AG04449 (cell line): ENCODE measurements at regions not wholly inside any gene's neighbourhood (a gene's known extent, or its start where the extent isn't known, plus 50 kb on each side); places are given as distances from the start of the nearest gene placed in this dataset.
"Not testable (repeated sequence)": the region's sequence is repeated elsewhere in the genome, so short reads cannot be mapped to it uniquely, and the experiment has no call there.

Experiments
- CTCF ChIA-PET: fragments of 350-600 bp; formaldehyde crosslinking; extraction: SDS; loops from one replicate; lab custom pipeline; 2021; ENCODE audit warnings: antibody characterized with exemption; lab: Yijun Ruan, JAX
- POLR2A ChIA-PET: fragments of 400-600, 350-600 bp; formaldehyde crosslinking; extraction: SDS; loops from one replicate; lab custom pipeline; 2020; ENCODE audit warnings: antibody characterized with exemption, inconsistent platforms; lab: Yijun Ruan, JAX
- DNase-seq: peaks from one replicate; pipeline ENCODE4 v3.0.0-alpha.2; 2010; ENCODE audit warnings: low read depth, low spot score
- H3K4me3 ChIP-seq: 2 replicates; pipeline ENCODE4 v1.5.1; 2011; ENCODE audit warnings: low read depth, mild to moderate bottlenecking, control low read depth, low read length
- CTCF ChIP-seq: IDR thresholded peaks from one replicate; pipeline ENCODE4 v1.5.1; 2011; ENCODE audit warnings: mild to moderate bottlenecking, moderate library complexity, low read length, control low read depth, inconsistent platforms; ENCODE audit not compliant: insufficient read depth; ENCODE audit errors: missing control alignments

DNA sequence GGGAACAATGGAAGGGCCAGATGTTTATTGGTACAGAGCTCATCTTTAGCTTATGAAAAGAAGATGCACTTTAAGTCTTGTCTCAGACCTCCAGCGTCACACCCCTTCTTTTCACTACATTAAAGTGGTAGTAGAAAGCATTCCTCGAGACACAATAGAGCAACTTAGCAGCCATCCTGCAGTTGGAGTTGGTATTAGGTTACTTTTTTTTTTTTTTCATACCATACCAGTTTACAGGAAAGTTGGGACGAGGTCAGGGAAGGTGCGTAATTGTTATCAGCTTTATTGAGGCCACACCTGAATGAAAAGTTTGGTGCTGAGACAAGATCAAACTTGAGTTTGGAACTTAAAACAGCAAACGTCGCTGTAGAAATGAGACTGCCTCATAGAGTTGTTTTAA, 203.8 kb downstream of the SOX2 start:
- H3K4me3 ChIP-seq, result no peak overlapping the region
- TF ChIP-seq CTCF, result no peak
- POLR2A ChIA-PET, result no interaction called here
- CTCF ChIA-PET, result no interaction called here
- no peak for DNase-seq

- no peak for TF ChIP-seq CTCF
- POLR2A ChIA-PET, result no interaction called here
- no peak for DNase-seq
- H3K4me3 ChIP-seq, result no peak overlapping the region
- CTCF ChIA-PET, result no interaction called here
Observed at GRCh38 chr3:181916013-181916412, 204.3 kb downstream of the SOX2 start.

GRCh38 chr3:181917027-181917426, 205.3 kb downstream of the SOX2 start:
- DNase-seq, result no peak
- no peak overlapping the region for H3K4me3 ChIP-seq
- POLR2A ChIA-PET, result no interaction called here
- no peak for TF ChIP-seq CTCF
- CTCF ChIA-PET, result no interaction called here

DNA sequence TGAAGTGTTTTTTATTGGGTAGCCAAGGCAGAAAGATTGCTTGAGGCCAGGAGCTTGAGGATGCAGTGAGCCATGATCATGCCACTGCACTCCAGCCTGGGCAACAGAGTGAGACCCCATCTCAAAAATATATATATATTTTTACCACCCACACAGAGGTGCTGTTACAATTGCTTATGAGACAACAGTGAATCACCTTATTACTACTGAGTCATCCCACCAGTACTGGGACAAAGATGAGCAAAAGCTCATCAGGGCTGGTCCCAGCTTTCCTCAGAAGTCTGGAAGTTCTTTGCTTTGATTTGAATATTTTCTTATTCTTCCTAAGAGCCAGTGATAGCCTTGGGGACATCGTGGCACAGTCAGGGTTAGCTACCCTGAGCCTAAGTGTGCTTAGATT, 207.7 kb downstream of the SOX2 start:
- DNase-seq, result no peak
- ChIA-PET CTCF (no interaction called here), POLR2A (no interaction called here)
- H3K4me3 ChIP-seq, result no peak overlapping the region
- TF ChIP-seq CTCF, result no peak

DNA sequence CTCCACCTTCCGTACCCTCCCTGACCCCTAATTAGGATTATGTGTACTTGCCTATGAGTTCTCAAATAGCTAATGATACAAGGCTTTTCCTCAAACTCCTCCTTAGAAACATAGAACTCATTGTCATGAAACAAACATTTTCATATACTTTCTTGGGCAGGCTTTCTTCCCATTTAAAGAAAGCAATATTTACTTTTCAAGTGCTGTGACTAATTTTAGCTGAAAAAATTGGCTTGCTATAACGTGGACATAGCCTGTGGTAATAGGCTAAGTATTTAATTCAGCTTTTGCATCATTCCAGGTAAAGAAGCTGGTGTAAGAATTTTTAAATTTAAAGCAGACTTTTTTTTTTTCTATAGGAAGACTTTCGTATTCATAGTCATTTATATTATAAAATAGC, 208.7 kb downstream of the SOX2 start:
- ChIA-PET CTCF (no interaction called here), POLR2A (no interaction called here)
- H3K4me3 ChIP-seq, result no peak overlapping the region
- DNase-seq, result no peak
- TF ChIP-seq CTCF, result no peak

DNA sequence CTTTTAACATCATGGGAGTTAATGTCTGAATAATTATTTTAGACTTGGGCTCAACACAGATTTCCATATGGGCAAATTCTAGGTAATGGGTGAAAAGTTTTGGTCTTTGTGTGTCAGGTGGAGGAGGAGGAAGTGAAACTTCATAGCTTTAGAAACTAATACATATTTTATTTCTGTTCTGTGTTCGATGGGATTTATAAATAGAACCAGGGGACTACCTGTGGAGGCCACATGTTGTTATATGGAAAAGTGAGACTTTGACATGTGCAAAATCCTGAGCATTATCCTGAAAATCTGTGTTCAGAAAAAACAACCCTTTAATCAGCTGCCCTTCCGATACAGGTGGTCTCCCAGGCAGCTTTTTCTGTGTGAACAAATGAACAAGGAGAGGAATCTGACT, 209.5 kb downstream of the SOX2 start:
- no peak for TF ChIP-seq CTCF
- POLR2A ChIA-PET, result no interaction called here

GRCh38 chr3:181925841-181926240, 214.1 kb downstream of the SOX2 start:
- H3K4me3 ChIP-seq, POLR2A ChIA-PET, CTCF ChIA-PET, DNase-seq: not testable (repeated sequence)

More for the DNA sequence above, 209.5 kb downstream of the SOX2 start:
- no peak overlapping the region for H3K4me3 ChIP-seq
- DNase-seq, result no peak
- CTCF ChIA-PET, result interaction anchor here (0.6 kb wide), 1 partner anchor 12 kb away, joined by 3 read pairs; no protein-coding TSS in a partner anchor
